ENCODE measurements at regions not wholly inside any gene's neighbourhood (a gene's known extent, or its start where the extent isn't known, plus 50 kb on each side); places are given as distances from the start of the nearest gene placed in this dataset.

- no peaks in the 10 kb centered on the region for H3K36me3 ChIP-seq
- H3K27ac ChIP-seq = no peak overlapping the region
- ATAC-seq = no peak
- H3K4me1 ChIP-seq = no peaks in the 10 kb centered on the region
- H3K4me3 ChIP-seq = no peak overlapping the region
- TF ChIP-seq CTCF (IDR thresholded peaks at IDR 0.05) = no peak
- intact Hi-C loops (cut with DNase I) = no loop called here
- peaks cover 5% of the 10 kb centered on the region for H3K9me3 ChIP-seq
- no peaks in the 10 kb centered on the region for H3K27me3 ChIP-seq
- DNase-seq = no peak
Observed at GRCh38 chr12:115898670-115899069, 378.8 kb downstream of the MED13L start.

- Histone ChIP-seq H3K36me3 (no peaks in the 10 kb centered on the region), H3K4me3 (no peak overlapping the region), H3K27me3 (peaks cover 9% of the 10 kb centered on the region), H3K27ac (no peak overlapping the region), H3K4me1 (no peaks in the 10 kb centered on the region), H3K9me3 (no peaks in the 10 kb centered on the region)
- no peak for TF ChIP-seq CTCF (IDR thresholded peaks at IDR 0.05)
- ATAC-seq (no peak), DNase-seq (no peak)
- intact Hi-C loops (cut with DNase I) = no loop called here
Observed at GRCh38 chr12:115897729-115898128, 379.8 kb downstream of the MED13L start.

- Histone ChIP-seq H3K9me3 (no peaks in the 10 kb centered on the region), H3K4me3 (no peak overlapping the region), H3K4me1 (no peaks in the 10 kb centered on the region), H3K27me3 (peaks cover 12% of the 10 kb centered on the region), H3K27ac (no peak overlapping the region), H3K36me3 (no peaks in the 10 kb centered on the region)
- intact Hi-C loops (cut with DNase I) = no loop called here
- ATAC-seq (no peak), DNase-seq (no peak)
- no peak for TF ChIP-seq CTCF (IDR thresholded peaks at IDR 0.05)
Observed at GRCh38 chr12:115895247-115895646, 382.2 kb downstream of the MED13L start.

GRCh38 chr12:115891556-115892164, 385.8 kb downstream of the MED13L start:
- intact Hi-C loops (cut with DNase I) = no loop called here
- no peak for TF ChIP-seq CTCF (IDR thresholded peaks at IDR 0.05)
- H3K4me3 ChIP-seq = no peak overlapping the region
- DNase-seq (no peak), ATAC-seq (peak; percentile 32)
- H3K27me3 ChIP-seq = peaks cover 12% of the 10 kb centered on the region
- no peaks in the 10 kb centered on the region for H3K9me3 ChIP-seq
- no peak overlapping the region for H3K27ac ChIP-seq
- H3K4me1 ChIP-seq = no peaks in the 10 kb centered on the region
- no peaks in the 10 kb centered on the region for H3K36me3 ChIP-seq

GRCh38 chr12:115886666-115887065, 390.8 kb downstream of the MED13L start:
- no peaks in the 10 kb centered on the region for H3K9me3 ChIP-seq
- DNase-seq = no peak
- H3K4me3 ChIP-seq = no peak overlapping the region
- no peaks in the 10 kb centered on the region for H3K36me3 ChIP-seq
- ATAC-seq = no peak
- H3K27ac ChIP-seq = no peak overlapping the region
- H3K27me3 ChIP-seq = no peaks in the 10 kb centered on the region
- TF ChIP-seq CTCF (IDR thresholded peaks at IDR 0.05) = no peak
- no peaks in the 10 kb centered on the region for H3K4me1 ChIP-seq
- intact Hi-C loops (cut with DNase I) = no loop called here
